Panc1 (cell line): ENCODE measurements at regions not wholly inside any gene's neighbourhood (a gene's known extent, or its start where the extent isn't known, plus 50 kb on each side); places are given as distances from the start of the nearest gene placed in this dataset.

ENCODE experiments used
- ATAC-seq: fragments of 200-7000 bp; cut with Tn5 transposase; 2 replicates; pipeline ENCODE4 v1.9.1; 2020; ENCODE audit warnings: mild to moderate bottlenecking, moderate library complexity
- BruUV-seq: library from RNA; stranded (reverse); fragments of 400-500 nt; replicated peaks from 2 replicates; lab custom pipeline; 2021; lab: Mats Ljungman, UMichigan
- CTCF ChIA-PET: fragments of 300-600 bp; sonication (Branson Sonifier 250); formaldehyde crosslinking; loops from one replicate; lab custom pipeline; 2022; ENCODE audit warnings: antibody characterized with exemption; lab: Charles Lee
- POLR2A ChIA-PET: fragments of 300-600 bp; sonication (Branson Sonifier 250); formaldehyde crosslinking; loops from one replicate; lab custom pipeline; 2022; ENCODE audit warnings: antibody characterized with exemption; lab: Charles Lee
- DNase-seq: peaks from one replicate; pipeline ENCODE4 v3.0.0-alpha.2; 2010; ENCODE audit warnings: low read depth, low spot score
- H3K27ac ChIP-seq: 2 replicates; pipeline ENCODE4 v1.5.1; 2011; ENCODE audit warnings: mild to moderate bottlenecking, low read length, inconsistent platforms
- H3K27me3 ChIP-seq: fragments of 200-500 bp; sonication (Bioruptor generic); 2 replicates; pipeline ENCODE4 v1.6.0; 2014; ENCODE audit warnings: low read length, inconsistent platforms; ENCODE audit not compliant: control insufficient read depth, insufficient read depth
- H3K36me3 ChIP-seq: fragments of 200-500 bp; sonication (Bioruptor generic); 2 replicates; pipeline ENCODE4 v1.5.1; 2014; ENCODE audit warnings: inconsistent platforms, mild to moderate bottlenecking, low read length, moderate library complexity; ENCODE audit not compliant: control insufficient read depth, insufficient read depth
- H3K4me1 ChIP-seq: 2 replicates; pipeline ENCODE4 v1.5.1; 2011; ENCODE audit warnings: inconsistent platforms, mild to moderate bottlenecking, low read length, moderate library complexity; ENCODE audit not compliant: control insufficient read depth, insufficient read depth
- H3K4me3 ChIP-seq, 2 experiments: 2 replicates each; pipeline ENCODE4 v1.5.1; 2011 to 2012; ENCODE audit warnings: low read depth in 2 of 2, low read length in 2 of 2, mild to moderate bottlenecking in 2 of 2, inconsistent platforms in 1 of 2, moderate library complexity in 1 of 2
- H3K9me3 ChIP-seq: fragments of 200-500 bp; sonication (Bioruptor generic); 2 replicates; pipeline ENCODE4 v1.5.1; 2014; ENCODE audit warnings: low read depth, mild to moderate bottlenecking, inconsistent platforms, low read length, moderate library complexity; ENCODE audit not compliant: control insufficient read depth, insufficient read depth
- CTCF ChIP-seq: fragments of 450-650 bp; IDR thresholded peaks from 2 replicates; pipeline ENCODE4 v1.5.1; 2017; ENCODE audit warnings: mild to moderate bottlenecking
- POLR2AphosphoS5 ChIP-seq: IDR thresholded peaks from 2 replicates; pipeline ENCODE4 v1.6.1; 2012; ENCODE audit warnings: mild to moderate bottlenecking, low read depth, low read length, moderate library complexity
- SIN3A ChIP-seq: IDR thresholded peaks from 2 replicates; pipeline ENCODE4 v1.6.1; 2012; ENCODE audit warnings: low read depth, mild to moderate bottlenecking, low read length, moderate library complexity, borderline replicate concordance; ENCODE audit not compliant: insufficient read depth
- TCF7L2 ChIP-seq: IDR thresholded peaks from 2 replicates; pipeline ENCODE4 v1.6.1; 2011; ENCODE audit warnings: mild to moderate bottlenecking, low read depth, low read length, inconsistent platforms
- in situ Hi-C: cut with HindIII; loops from 2 replicates; pipeline ENCODE4 v1.10.0; 2016; ENCODE audit warnings: low sequenced_read_pairs, low pct_unique_long_range_greater_than_20kb
- intact Hi-C: fragments of 100-400 bp; cut with micrococcal nuclease; formaldehyde crosslinking; loops from one replicate; pipeline ENCODE4 v1.10.0; 2022; ENCODE audit not compliant: unreplicated experiment
- TF ChIP-seq, protein P1 (sequence below), 2 experiments: IDR thresholded peaks; 2 replicates each; pipeline ENCODE4 v1.6.1; 2011 to 2012; ENCODE audit warnings: low read depth in 2 of 2, control low read depth in 1 of 2, low read length in 1 of 2, mild to moderate bottlenecking in 1 of 2, moderate library complexity in 1 of 2; ENCODE audit not compliant: insufficient read depth in 1 of 2

- no peak overlapping the region for H3K27ac ChIP-seq
- CTCF ChIA-PET = no interaction called here
- no peaks in the 10 kb centered on the region; the same call in 1 of the 2 replicates for H3K27me3 ChIP-seq
- in situ Hi-C loops (no loop called here), intact Hi-C loops (no loop called here)
- TF ChIP-seq TCF7L2 (no peak), CTCF (no peak), SIN3A (no peak), POLR2AphosphoS5 (no peak)
- TF ChIP-seq, protein P1, sequence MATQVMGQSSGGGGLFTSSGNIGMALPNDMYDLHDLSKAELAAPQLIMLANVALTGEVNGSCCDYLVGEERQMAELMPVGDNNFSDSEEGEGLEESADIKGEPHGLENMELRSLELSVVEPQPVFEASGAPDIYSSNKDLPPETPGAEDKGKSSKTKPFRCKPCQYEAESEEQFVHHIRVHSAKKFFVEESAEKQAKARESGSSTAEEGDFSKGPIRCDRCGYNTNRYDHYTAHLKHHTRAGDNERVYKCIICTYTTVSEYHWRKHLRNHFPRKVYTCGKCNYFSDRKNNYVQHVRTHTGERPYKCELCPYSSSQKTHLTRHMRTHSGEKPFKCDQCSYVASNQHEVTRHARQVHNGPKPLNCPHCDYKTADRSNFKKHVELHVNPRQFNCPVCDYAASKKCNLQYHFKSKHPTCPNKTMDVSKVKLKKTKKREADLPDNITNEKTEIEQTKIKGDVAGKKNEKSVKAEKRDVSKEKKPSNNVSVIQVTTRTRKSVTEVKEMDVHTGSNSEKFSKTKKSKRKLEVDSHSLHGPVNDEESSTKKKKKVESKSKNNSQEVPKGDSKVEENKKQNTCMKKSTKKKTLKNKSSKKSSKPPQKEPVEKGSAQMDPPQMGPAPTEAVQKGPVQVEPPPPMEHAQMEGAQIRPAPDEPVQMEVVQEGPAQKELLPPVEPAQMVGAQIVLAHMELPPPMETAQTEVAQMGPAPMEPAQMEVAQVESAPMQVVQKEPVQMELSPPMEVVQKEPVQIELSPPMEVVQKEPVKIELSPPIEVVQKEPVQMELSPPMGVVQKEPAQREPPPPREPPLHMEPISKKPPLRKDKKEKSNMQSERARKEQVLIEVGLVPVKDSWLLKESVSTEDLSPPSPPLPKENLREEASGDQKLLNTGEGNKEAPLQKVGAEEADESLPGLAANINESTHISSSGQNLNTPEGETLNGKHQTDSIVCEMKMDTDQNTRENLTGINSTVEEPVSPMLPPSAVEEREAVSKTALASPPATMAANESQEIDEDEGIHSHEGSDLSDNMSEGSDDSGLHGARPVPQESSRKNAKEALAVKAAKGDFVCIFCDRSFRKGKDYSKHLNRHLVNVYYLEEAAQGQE (IDR thresholded peaks at IDR 0.05; ENCODE audit: insufficient read depth in 1 of 2, low read depth in 2 of 2, low read length in 1 of 2) = no peak
- H3K9me3 ChIP-seq = no peaks in the 10 kb centered on the region
- ATAC-seq = no peak
- H3K4me1 ChIP-seq = no peaks in the 10 kb centered on the region
- no peak for DNase-seq
- H3K36me3 ChIP-seq = no peaks in the 10 kb centered on the region
- POLR2A ChIA-PET = no interaction called here
- BruUV-seq = no TSS peak
- H3K4me3 ChIP-seq = no peak overlapping the region
Observed at GRCh38 chrX:120746153-120746552, 116.3 kb upstream of the C1GALT1C1 start.

DNA sequence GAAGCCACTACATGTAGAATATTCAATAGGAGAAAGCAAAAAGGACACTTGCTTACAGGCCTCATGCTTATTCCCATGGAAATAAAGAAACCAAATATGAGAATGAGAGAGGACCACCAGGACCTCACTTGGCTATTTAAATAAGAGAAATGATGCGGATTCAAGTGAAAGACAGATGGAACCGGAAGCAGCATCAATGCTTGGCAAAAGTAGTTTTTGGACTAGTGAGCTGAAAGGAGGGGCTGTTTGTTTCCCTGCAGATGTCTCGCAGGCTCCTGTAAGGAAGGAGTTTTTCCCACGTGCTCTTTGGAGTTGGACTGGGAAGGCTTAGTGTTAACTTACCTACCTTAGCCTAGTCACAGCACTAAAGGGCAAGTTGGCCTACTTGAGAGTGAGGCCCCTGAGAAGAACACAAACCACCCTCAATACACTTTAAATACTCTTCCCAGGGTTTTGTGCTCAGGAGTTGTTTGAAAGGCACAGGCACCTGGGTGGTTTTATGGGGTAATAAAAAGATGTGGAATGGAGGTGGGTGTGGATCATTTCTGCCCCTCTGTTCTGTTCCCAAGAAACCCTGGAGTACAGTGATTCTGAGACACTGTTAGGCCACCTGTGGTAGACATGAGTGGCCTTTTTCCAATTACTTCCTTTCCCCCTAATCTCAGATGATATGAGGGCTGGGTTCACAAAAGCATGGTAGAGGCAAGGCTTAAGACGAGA is 113.3 kb upstream of the C1GALT1C1 start:
- BruUV-seq = no TSS peak
- no peak overlapping the region for H3K27ac ChIP-seq
- H3K36me3 ChIP-seq = no peaks in the 10 kb centered on the region
- TF ChIP-seq CTCF = no peak
- TF ChIP-seq, protein P1 (IDR thresholded peaks at IDR 0.05; ENCODE audit: insufficient read depth in 1 of 2, low read depth in 2 of 2, low read length in 1 of 2) = no peak
- no peak for TF ChIP-seq POLR2AphosphoS5
- TF ChIP-seq TCF7L2 = no peak
- no peaks in the 10 kb centered on the region for H3K27me3 ChIP-seq
- ChIA-PET POLR2A (no interaction called here), CTCF (no interaction called here)
- H3K9me3 ChIP-seq = no peaks in the 10 kb centered on the region
- no peaks in the 10 kb centered on the region for H3K4me1 ChIP-seq
- DNase-seq = no peak
- in situ Hi-C loops (no loop called here), intact Hi-C loops (no loop called here)
- no peak overlapping the region for H3K4me3 ChIP-seq
- ATAC-seq = no peak
